WTC11 (cell line): ENCODE measurements at regions not wholly inside any gene's neighbourhood (a gene's known extent, or its start where the extent isn't known, plus 50 kb on each side); places are given as distances from the start of the nearest gene placed in this dataset.

Source experiments
- ATAC-seq: fragments of 200-7000 bp; cut with Tn5 transposase; 2 replicates; pipeline ENCODE4 v1.10.0; 2021; ENCODE audit warnings: mild to moderate bottlenecking, moderate library complexity
- CTCF ChIA-PET: fragments of 300-600 bp; sonication (Branson Sonifier 250); formaldehyde crosslinking; loops from one replicate; lab custom pipeline; 2021; ENCODE audit warnings: antibody characterized with exemption; lab: Charles Lee
- POLR2A ChIA-PET: fragments of 350-600 bp; sonication (Branson Sonifier 250); formaldehyde crosslinking; loops from one replicate; lab custom pipeline; 2021; ENCODE audit warnings: antibody characterized with exemption; lab: Charles Lee
- DNase-seq: peaks from one replicate; pipeline ENCODE4 v3.0.0; 2021; ENCODE audit warnings: low spot score
- H3K27ac Mint-ChIP-seq: 2 replicates; pipeline ENCODE4 v1.8.0; 2021; ENCODE audit warnings: mixed read lengths
- H3K27me3 Mint-ChIP-seq: 2 replicates; pipeline ENCODE4 v1.8.0; 2021; ENCODE audit warnings: low read depth, mild to moderate bottlenecking, moderate library complexity, mixed read lengths
- H3K36me3 Mint-ChIP-seq: 2 replicates; pipeline ENCODE4 v1.8.0; 2021; ENCODE audit warnings: mixed read lengths
- H3K4me1 Mint-ChIP-seq: 2 replicates; pipeline ENCODE4 v1.8.0; 2022; ENCODE audit warnings: mixed read lengths
- H3K4me3 Mint-ChIP-seq: 2 replicates; pipeline ENCODE4 v1.8.0; 2021; ENCODE audit warnings: mild to moderate bottlenecking, moderate library complexity, mixed read lengths
- H3K9me3 Mint-ChIP-seq: 2 replicates; pipeline ENCODE4 v1.8.0; 2021; ENCODE audit warnings: mixed read lengths
- ATF1 ChIP-seq: sonication (generic); formaldehyde crosslinking; IDR thresholded peaks from 2 replicates; pipeline ENCODE4 v1.8.1; 2023; ENCODE audit warnings: mild to moderate bottlenecking, moderate library complexity, missing genetic modification reagents
- ATF2 ChIP-seq: sonication (generic); formaldehyde crosslinking; IDR thresholded peaks from 2 replicates; pipeline ENCODE4 v1.8.1; 2022; ENCODE audit warnings: low read depth, missing genetic modification reagents, borderline replicate concordance
- ATF6 ChIP-seq: sonication (generic); formaldehyde crosslinking; IDR thresholded peaks from 2 replicates; pipeline ENCODE4 v1.8.1; 2023; ENCODE audit warnings: mild to moderate bottlenecking, missing genetic modification reagents
- CBFB ChIP-seq: sonication (generic); formaldehyde crosslinking; IDR thresholded peaks from 2 replicates; pipeline ENCODE4 v1.8.1; 2022; ENCODE audit warnings: mild to moderate bottlenecking, low read depth, missing genetic modification reagents
- CREM ChIP-seq: sonication (generic); formaldehyde crosslinking; IDR thresholded peaks from 2 replicates; pipeline ENCODE4 v1.8.1; 2022; ENCODE audit warnings: mild to moderate bottlenecking, missing genetic modification reagents, moderate library complexity
- E2F4 ChIP-seq: sonication (generic); formaldehyde crosslinking; IDR thresholded peaks from 2 replicates; pipeline ENCODE4 v1.8.1; 2022; ENCODE audit warnings: low read depth, mild to moderate bottlenecking, moderate library complexity, missing genetic modification reagents, borderline replicate concordance
- EMX1 ChIP-seq: fragments of 250-450 bp; sonication (Bioruptor Pico); IDR thresholded peaks from 2 replicates; pipeline ENCODE4 v1.8.0; 2021; ENCODE audit warnings: mild to moderate bottlenecking
- ESRRA ChIP-seq: sonication (generic); formaldehyde crosslinking; IDR thresholded peaks from 2 replicates; pipeline ENCODE4 v1.8.1; 2022; ENCODE audit warnings: mild to moderate bottlenecking, missing genetic modification reagents, borderline replicate concordance
- FOXK1 ChIP-seq: sonication (generic); formaldehyde crosslinking; IDR thresholded peaks from 2 replicates; pipeline ENCODE4 v1.8.0; 2022; ENCODE audit warnings: mild to moderate bottlenecking, moderate library complexity, missing genetic modification reagents
- GTF2I ChIP-seq: fragments of 250-450 bp; sonication (Bioruptor Pico); conservative IDR thresholded peaks from 2 replicates; pipeline ENCODE4 v1.4.0; 2021; ENCODE audit warnings: mild to moderate bottlenecking
- JUN ChIP-seq: sonication (generic); formaldehyde crosslinking; IDR thresholded peaks from 2 replicates; pipeline ENCODE4 v1.8.0; 2023; ENCODE audit warnings: mild to moderate bottlenecking, missing genetic modification reagents
- OVOL2 ChIP-seq: fragments of 250-450 bp; sonication (Bioruptor Pico); IDR thresholded peaks from 2 replicates; pipeline ENCODE4 v1.9.0; 2021; ENCODE audit warnings: mild to moderate bottlenecking, borderline replicate concordance
- PRDM15 ChIP-seq: sonication (generic); formaldehyde crosslinking; IDR thresholded peaks from 2 replicates; pipeline ENCODE4 v1.8.0; 2022; ENCODE audit warnings: missing genetic modification reagents
- RORB ChIP-seq: fragments of 250-450 bp; sonication (Bioruptor Pico); IDR thresholded peaks from 2 replicates; pipeline ENCODE4 v1.9.0; 2021; ENCODE audit warnings: mild to moderate bottlenecking
- SMAD4 ChIP-seq: sonication (generic); formaldehyde crosslinking; IDR thresholded peaks from 2 replicates; pipeline ENCODE4 v1.8.0; 2022; ENCODE audit warnings: mild to moderate bottlenecking, missing genetic modification reagents
- TCF7 ChIP-seq: sonication (generic); formaldehyde crosslinking; IDR thresholded peaks from 2 replicates; pipeline ENCODE4 v1.8.0; 2022; ENCODE audit warnings: mild to moderate bottlenecking, low read depth, missing genetic modification reagents, moderate library complexity
- TEAD1 ChIP-seq: sonication (generic); formaldehyde crosslinking; IDR thresholded peaks from 2 replicates; pipeline ENCODE4 v1.8.0; 2022; ENCODE audit warnings: mild to moderate bottlenecking, missing genetic modification reagents
- TF ChIP-seq, protein P1 (sequence below): sonication (generic); formaldehyde crosslinking; IDR thresholded peaks from 2 replicates; pipeline ENCODE4 v1.8.1; 2023; ENCODE audit warnings: mild to moderate bottlenecking, missing genetic modification reagents, moderate library complexity
- TF ChIP-seq, protein P2 (sequence below): sonication (generic); formaldehyde crosslinking; IDR thresholded peaks from 2 replicates; pipeline ENCODE4 v1.8.1; 2022; ENCODE audit warnings: mild to moderate bottlenecking, moderate library complexity, missing genetic modification reagents

DNA sequence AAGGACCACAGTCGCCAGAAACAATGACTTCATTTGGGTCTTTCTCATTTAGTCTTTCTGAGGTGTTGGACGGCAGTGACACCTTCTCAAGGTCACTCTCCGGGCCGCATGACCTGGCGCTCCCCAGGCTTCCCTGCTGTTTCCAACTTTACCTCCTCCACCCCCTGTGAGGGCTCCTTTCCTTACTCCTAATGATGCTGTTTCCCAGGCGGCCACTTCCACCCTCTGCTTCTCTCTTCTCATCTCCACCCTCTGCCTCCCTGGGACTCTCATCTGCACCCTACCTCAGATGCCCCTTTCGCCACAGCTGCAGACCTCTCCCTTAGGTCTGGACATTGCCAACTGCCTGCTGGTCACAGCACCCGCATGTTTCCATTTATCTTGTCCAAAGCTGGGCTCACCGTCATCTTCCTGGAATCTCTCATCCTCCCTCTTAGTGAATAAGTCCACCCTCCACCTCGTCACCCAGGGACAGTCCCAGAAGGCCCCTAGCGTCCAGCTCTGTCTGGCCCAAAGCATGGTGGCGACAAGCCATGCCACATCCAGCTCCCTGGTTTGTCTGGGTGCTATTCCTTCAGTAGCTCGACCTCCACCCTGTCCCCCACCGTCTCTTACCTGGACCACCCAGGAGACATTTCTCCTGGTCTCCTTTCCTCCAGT lies 113.8 kb downstream of the BUD13 start:
- CTCF ChIA-PET, result interaction anchor here (1.8 to 2.0 kb wide), 2 partner anchors 13 to 18 kb away, joined by 4 to 8 read pairs; no protein-coding TSS in a partner anchor
- no peak overlapping the region for H3K27ac Mint-ChIP-seq
- DNase-seq, result no peak
- no peaks in the 10 kb centered on the region; the same call in 1 of the 2 replicates for H3K27me3 Mint-ChIP-seq
- no peak for ATAC-seq
- no peak overlapping the region for H3K4me3 Mint-ChIP-seq
- POLR2A ChIA-PET, result no interaction called here
- no peak for TF ChIP-seq ATF6
- no peak for TF ChIP-seq SMAD4 (CRISPR knock-in tag)
- TF ChIP-seq E2F4, result no peak
- no peak for TF ChIP-seq ATF1
- TF ChIP-seq TEAD1, result no peak
- TF ChIP-seq TCF7 (CRISPR knock-in tag), result no peak
- TF ChIP-seq, protein P1, sequence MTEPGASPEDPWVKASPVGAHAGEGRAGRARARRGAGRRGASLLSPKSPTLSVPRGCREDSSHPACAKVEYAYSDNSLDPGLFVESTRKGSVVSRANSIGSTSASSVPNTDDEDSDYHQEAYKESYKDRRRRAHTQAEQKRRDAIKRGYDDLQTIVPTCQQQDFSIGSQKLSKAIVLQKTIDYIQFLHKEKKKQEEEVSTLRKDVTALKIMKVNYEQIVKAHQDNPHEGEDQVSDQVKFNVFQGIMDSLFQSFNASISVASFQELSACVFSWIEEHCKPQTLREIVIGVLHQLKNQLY (CRISPR knock-in tag), result no peak
- TF ChIP-seq, protein P2, sequence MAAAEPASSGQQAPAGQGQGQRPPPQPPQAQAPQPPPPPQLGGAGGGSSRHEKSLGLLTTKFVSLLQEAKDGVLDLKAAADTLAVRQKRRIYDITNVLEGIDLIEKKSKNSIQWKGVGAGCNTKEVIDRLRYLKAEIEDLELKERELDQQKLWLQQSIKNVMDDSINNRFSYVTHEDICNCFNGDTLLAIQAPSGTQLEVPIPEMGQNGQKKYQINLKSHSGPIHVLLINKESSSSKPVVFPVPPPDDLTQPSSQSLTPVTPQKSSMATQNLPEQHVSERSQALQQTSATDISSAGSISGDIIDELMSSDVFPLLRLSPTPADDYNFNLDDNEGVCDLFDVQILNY (CRISPR knock-in tag), result no peak
- TF ChIP-seq GTF2I, result no peak
- no peak for TF ChIP-seq CREM (CRISPR knock-in tag)
- TF ChIP-seq ATF2 (CRISPR knock-in tag), result no peak
- TF ChIP-seq EMX1 (CRISPR knock-in tag), result no peak
- no peak for TF ChIP-seq RORB (CRISPR knock-in tag)
- TF ChIP-seq CBFB (CRISPR knock-in tag), result no peak
- no peak for TF ChIP-seq FOXK1 (CRISPR knock-in tag)
- no peak for TF ChIP-seq OVOL2 (CRISPR knock-in tag)
- no peak for TF ChIP-seq JUN
- TF ChIP-seq PRDM15, result no peak
- no peak for TF ChIP-seq ESRRA (CRISPR knock-in tag)
- TF ChIP-seq, all 79 proteins: peak for 0
- Mint-ChIP-seq H3K9me3 (peaks cover 18% of the 10 kb centered on the region), H3K4me1 (no peaks in the 10 kb centered on the region; the same call in 1 of the 2 replicates), H3K36me3 (peaks cover 11% of the 10 kb centered on the region)
